ENCODE measurements at regions not wholly inside any gene's neighbourhood (a gene's known extent, or its start where the extent isn't known, plus 50 kb on each side); places are given as distances from the start of the nearest gene placed in this dataset.
"Not testable (repeated sequence)": the region's sequence is repeated elsewhere in the genome, so short reads cannot be mapped to it uniquely, and the experiment has no call there.

- no peak for DNase-seq
Measured at GRCh38 chr15:26259581-26259980, 396.5 kb upstream of the ATP10A start.

GRCh38 chr15:26244782-26245181 lies 381.7 kb upstream of the ATP10A start:
- not testable (repeated sequence) for DNase-seq

- no peak for DNase-seq
Measured at GRCh38 chr15:26243382-26243781, 380.3 kb upstream of the ATP10A start.

GRCh38 chr15:26242565-26243071 lies 379.5 kb upstream of the ATP10A start:
- no peak for DNase-seq

- DNase-seq = no peak
Measured at GRCh38 chr15:26235864-26236263, 372.7 kb upstream of the ATP10A start.

- no peak for DNase-seq
Measured at GRCh38 chr15:26234976-26235767, 372.0 kb upstream of the ATP10A start.

- no peak for DNase-seq
Measured at GRCh38 chr15:26232691-26233090, 369.6 kb upstream of the ATP10A start.

GRCh38 chr15:26231096-26231495 lies 368.0 kb upstream of the ATP10A start:
- no peak for DNase-seq

GRCh38 chr15:26224266-26224665 lies 361.1 kb upstream of the ATP10A start:
- no peak for DNase-seq

GRCh38 chr15:26223720-26224119 lies 360.6 kb upstream of the ATP10A start:
- no peak for DNase-seq

- no peak for DNase-seq
Measured at GRCh38 chr15:26222781-26223180, 359.7 kb upstream of the ATP10A start.

GRCh38 chr15:26217043-26217442 lies 353.9 kb upstream of the ATP10A start:
- DNase-seq = not testable (repeated sequence)

- DNase-seq = no peak
Measured at GRCh38 chr15:26214290-26214689, 351.2 kb upstream of the ATP10A start.

- DNase-seq = no peak
Measured at GRCh38 chr15:26213427-26213826, 350.3 kb upstream of the ATP10A start.

- DNase-seq = no peak
Measured at GRCh38 chr15:26212109-26212508, 349.0 kb upstream of the ATP10A start.

GRCh38 chr15:26210980-26211379 lies 347.9 kb upstream of the ATP10A start:
- no peak for DNase-seq

- DNase-seq = no peak
Measured at GRCh38 chr15:26201177-26201858, 338.2 kb upstream of the ATP10A start.

- DNase-seq = no peak
Measured at GRCh38 chr15:26200427-26200826, 337.3 kb upstream of the ATP10A start.

GRCh38 chr15:26197719-26198118 lies 334.6 kb upstream of the ATP10A start:
- no peak for DNase-seq

GRCh38 chr15:26197060-26197459 lies 333.9 kb upstream of the ATP10A start:
- DNase-seq = no peak

GRCh38 chr15:26191193-26191592 lies 328.1 kb upstream of the ATP10A start:
- DNase-seq = no peak

GRCh38 chr15:26186138-26186537 lies 323.0 kb upstream of the ATP10A start:
- not testable (repeated sequence) for DNase-seq

- DNase-seq = no peak
Measured at GRCh38 chr15:26182441-26182840, 319.3 kb upstream of the ATP10A start.

- DNase-seq = no peak
Measured at GRCh38 chr15:26179906-26180305, 316.8 kb upstream of the ATP10A start.

All from right forelimb (tissue), 1 donor.